DND-41 (cell line): ENCODE measurements at regions not wholly inside any gene's neighbourhood (a gene's known extent, or its start where the extent isn't known, plus 50 kb on each side); places are given as distances from the start of the nearest gene placed in this dataset.

Source experiments
- ATAC-seq: fragments of 200-7000 bp; cut with Tn5 transposase; 3 replicates; pipeline ENCODE4 v1.9.1; 2021; ENCODE audit warnings: low read depth; ENCODE audit not compliant: insufficient read depth
- DNase-seq: peaks from one replicate; pipeline ENCODE4 v3.0.0-alpha.2; 2020
- H2AFZ ChIP-seq: 2 replicates; pipeline ENCODE4 v1.6.0; 2012; ENCODE audit warnings: low read depth, low read length
- H3K27ac ChIP-seq: 2 replicates; pipeline ENCODE4 v1.5.1; 2012; ENCODE audit warnings: low read length, inconsistent platforms
- H3K27me3 ChIP-seq: fragments of 200-600 bp; sonication (generic); 2 replicates; pipeline ENCODE4 v1.6.0; 2012; ENCODE audit warnings: low read length, mild to moderate bottlenecking, inconsistent platforms; ENCODE audit not compliant: insufficient read depth, poor library complexity
- H3K36me3 ChIP-seq: 2 replicates; pipeline ENCODE4 v1.5.1; 2012; ENCODE audit warnings: low read length, inconsistent platforms; ENCODE audit not compliant: insufficient read depth
- H3K4me1 ChIP-seq: 2 replicates; pipeline ENCODE4 v1.5.1; 2012; ENCODE audit warnings: mild to moderate bottlenecking, low read length; ENCODE audit not compliant: insufficient read depth
- H3K4me2 ChIP-seq: 2 replicates; pipeline ENCODE4 v1.6.0; 2012; ENCODE audit warnings: mild to moderate bottlenecking, moderate library complexity, low read length, inconsistent platforms; ENCODE audit not compliant: insufficient read depth
- H3K4me3 ChIP-seq, 2 experiments: fragments of 200-600 bp in 1 of 2; shearing (Covaris generic) in 1 of 2; 2 replicates each; pipeline ENCODE4 v1.5.1; 2012 to 2016; ENCODE audit warnings: inconsistent platforms in 2 of 2, low read length in 2 of 2, mild to moderate bottlenecking in 2 of 2, low read depth in 1 of 2, moderate library complexity in 1 of 2
- H3K79me2 ChIP-seq: 2 replicates; pipeline ENCODE4 v1.6.0; 2012; ENCODE audit warnings: low read length, inconsistent platforms; ENCODE audit not compliant: insufficient read depth
- H3K9ac ChIP-seq: 2 replicates; pipeline ENCODE4 v1.6.0; 2012; ENCODE audit warnings: low read depth, mild to moderate bottlenecking, inconsistent platforms, low read length, moderate library complexity
- H3K9me3 ChIP-seq: 2 replicates; pipeline ENCODE4 v1.5.1; 2012; ENCODE audit warnings: low read length, moderate library complexity, mild to moderate bottlenecking, inconsistent platforms; ENCODE audit not compliant: insufficient read depth, severe bottlenecking
- H4K20me1 ChIP-seq: 2 replicates; pipeline ENCODE4 v1.6.0; 2012; ENCODE audit warnings: low read length; ENCODE audit not compliant: insufficient read depth
- CTCF ChIP-seq: IDR thresholded peaks from 2 replicates; pipeline ENCODE4 v1.5.1; 2012; ENCODE audit warnings: borderline replicate concordance, low read length, moderate library complexity, mild to moderate bottlenecking; ENCODE audit not compliant: poor library complexity, severe bottlenecking; ENCODE audit errors: extremely low read depth
- EZH2 ChIP-seq: IDR thresholded peaks from 3 replicates; pipeline ENCODE4 v1.6.1; 2012; ENCODE audit warnings: borderline replicate concordance, low read depth, mild to moderate bottlenecking, moderate library complexity, low read length, inconsistent platforms; ENCODE audit not compliant: severe bottlenecking

GRCh38 chrX:150058728-150059127 lies 120.4 kb upstream of the EOLA2 start:
- TF ChIP-seq CTCF = no peak
- TF ChIP-seq EZH2 = no peak
- Histone ChIP-seq H3K4me3 (no peak overlapping the region), H3K4me2 (no peak overlapping the region), H3K79me2 (no peaks in the 10 kb centered on the region), H3K9ac (no peak overlapping the region), H3K9me3 (no peaks in the 10 kb centered on the region), H4K20me1 (no peaks in the 10 kb centered on the region), H3K36me3 (no peaks in the 10 kb centered on the region), H2AFZ (no peak overlapping the region), H3K4me1 (no peaks in the 10 kb centered on the region), H3K27ac (no peak overlapping the region), H3K27me3 (no peaks in the 10 kb centered on the region)
- ATAC-seq (no peak), DNase-seq (no peak)

DNA sequence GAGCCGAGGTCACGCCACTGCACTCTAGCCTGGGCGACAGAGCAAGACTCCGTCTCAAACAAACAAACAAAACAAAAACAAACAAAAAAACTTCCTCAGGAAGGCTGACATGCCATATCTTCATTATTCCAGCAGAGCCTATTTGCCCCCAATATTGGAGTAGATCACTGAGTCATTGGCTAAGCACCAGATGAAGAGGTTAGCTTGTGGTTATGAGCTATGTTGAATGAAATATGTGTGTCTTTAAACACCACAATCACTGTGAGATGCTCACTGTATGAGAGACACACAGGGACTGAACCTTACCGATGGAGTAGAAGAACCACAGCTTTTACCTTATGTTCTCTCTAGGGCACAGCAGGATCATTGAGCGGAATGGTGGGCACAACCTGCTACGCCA lies 122.1 kb upstream of the EOLA2 start:
- no peaks in the 10 kb centered on the region for H4K20me1 ChIP-seq
- H3K36me3 ChIP-seq = no peaks in the 10 kb centered on the region
- TF ChIP-seq CTCF = no peak
- no peak for TF ChIP-seq EZH2
- DNase-seq = no peak
- no peak overlapping the region for H3K4me2 ChIP-seq
- no peaks in the 10 kb centered on the region for H3K79me2 ChIP-seq
- no peak overlapping the region for H3K4me3 ChIP-seq
- no peaks in the 10 kb centered on the region for H3K4me1 ChIP-seq
- no peak overlapping the region for H2AFZ ChIP-seq
- no peaks in the 10 kb centered on the region for H3K27me3 ChIP-seq
- H3K9ac ChIP-seq = no peak overlapping the region
- H3K9me3 ChIP-seq = no peaks in the 10 kb centered on the region
- H3K27ac ChIP-seq = no peak overlapping the region
- no peak for ATAC-seq

GRCh38 chrX:150062292-150063137 lies 124.2 kb upstream of the EOLA2 start:
- no peak overlapping the region for H2AFZ ChIP-seq
- no peaks in the 10 kb centered on the region for H3K4me1 ChIP-seq
- ATAC-seq (0 out of 3 replicates have a peak, but pooled peaks have one; percentile 9), DNase-seq (no peak)
- no peak overlapping the region for H3K9ac ChIP-seq
- H3K27ac ChIP-seq = no peak overlapping the region
- no peaks in the 10 kb centered on the region for H3K36me3 ChIP-seq
- H4K20me1 ChIP-seq = no peaks in the 10 kb centered on the region
- no peak for TF ChIP-seq CTCF
- no peak for TF ChIP-seq EZH2
- H3K9me3 ChIP-seq = no peaks in the 10 kb centered on the region
- H3K79me2 ChIP-seq = no peaks in the 10 kb centered on the region
- H3K27me3 ChIP-seq = no peaks in the 10 kb centered on the region
- H3K4me2 ChIP-seq = no peak overlapping the region
- no peak overlapping the region for H3K4me3 ChIP-seq
